ENCODE measurements at regions not wholly inside any gene's neighbourhood (a gene's known extent, or its start where the extent isn't known, plus 50 kb on each side); places are given as distances from the start of the nearest gene placed in this dataset.

DNA sequence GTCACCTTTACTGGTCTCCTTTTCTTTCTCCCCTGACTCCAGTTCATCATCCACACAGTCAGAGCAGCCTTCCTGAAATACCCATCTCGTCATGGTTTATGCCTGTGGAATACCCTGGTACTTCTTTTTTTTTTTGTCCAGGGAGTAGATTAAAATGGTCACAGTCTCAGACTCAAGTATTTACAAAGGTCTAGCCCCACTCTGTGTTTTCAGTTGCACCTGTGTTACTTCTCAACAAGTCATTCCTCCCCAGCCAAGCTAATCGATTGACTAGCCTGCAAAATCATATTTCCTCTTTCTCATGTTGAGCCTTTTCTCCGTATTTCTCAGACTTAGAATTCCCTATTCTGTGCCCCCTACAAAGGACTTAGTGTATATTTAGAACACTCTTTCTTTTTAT lies 155.2 kb upstream of the KCNN2 start:
- no peak for DNase-seq (ENCODE audit: low spot score)

DNA sequence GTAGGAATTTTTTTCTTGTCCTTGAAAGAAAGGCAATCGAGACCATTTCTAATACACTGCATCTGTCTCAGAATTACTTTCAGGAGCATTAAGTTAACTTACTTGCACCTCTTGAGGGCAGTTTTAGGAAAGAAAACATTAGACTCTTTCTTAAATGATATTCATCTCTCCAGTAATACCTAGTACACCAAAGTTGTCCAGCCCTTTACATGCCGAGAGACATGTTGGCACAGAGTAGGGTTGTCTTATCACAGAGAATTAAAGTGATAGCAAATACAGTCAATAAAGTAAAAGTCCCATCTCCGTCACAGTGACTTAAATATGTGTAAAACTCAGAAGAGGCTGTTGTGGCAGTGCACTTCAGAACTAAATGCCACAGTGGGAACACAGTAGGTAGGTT lies 154.3 kb upstream of the KCNN2 start:
- no peak for DNase-seq (ENCODE audit: low spot score)
- TF ChIP-seq, protein P1, sequence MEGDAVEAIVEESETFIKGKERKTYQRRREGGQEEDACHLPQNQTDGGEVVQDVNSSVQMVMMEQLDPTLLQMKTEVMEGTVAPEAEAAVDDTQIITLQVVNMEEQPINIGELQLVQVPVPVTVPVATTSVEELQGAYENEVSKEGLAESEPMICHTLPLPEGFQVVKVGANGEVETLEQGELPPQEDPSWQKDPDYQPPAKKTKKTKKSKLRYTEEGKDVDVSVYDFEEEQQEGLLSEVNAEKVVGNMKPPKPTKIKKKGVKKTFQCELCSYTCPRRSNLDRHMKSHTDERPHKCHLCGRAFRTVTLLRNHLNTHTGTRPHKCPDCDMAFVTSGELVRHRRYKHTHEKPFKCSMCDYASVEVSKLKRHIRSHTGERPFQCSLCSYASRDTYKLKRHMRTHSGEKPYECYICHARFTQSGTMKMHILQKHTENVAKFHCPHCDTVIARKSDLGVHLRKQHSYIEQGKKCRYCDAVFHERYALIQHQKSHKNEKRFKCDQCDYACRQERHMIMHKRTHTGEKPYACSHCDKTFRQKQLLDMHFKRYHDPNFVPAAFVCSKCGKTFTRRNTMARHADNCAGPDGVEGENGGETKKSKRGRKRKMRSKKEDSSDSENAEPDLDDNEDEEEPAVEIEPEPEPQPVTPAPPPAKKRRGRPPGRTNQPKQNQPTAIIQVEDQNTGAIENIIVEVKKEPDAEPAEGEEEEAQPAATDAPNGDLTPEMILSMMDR (IDR thresholded peaks at IDR 0.05; ENCODE audit: extremely low read depth, missing control alignments) = no peak

More for the DNA sequence above, 155.2 kb upstream of the KCNN2 start:
- TF ChIP-seq, protein P1 (IDR thresholded peaks at IDR 0.05; ENCODE audit: extremely low read depth, missing control alignments) = no peak

DNA sequence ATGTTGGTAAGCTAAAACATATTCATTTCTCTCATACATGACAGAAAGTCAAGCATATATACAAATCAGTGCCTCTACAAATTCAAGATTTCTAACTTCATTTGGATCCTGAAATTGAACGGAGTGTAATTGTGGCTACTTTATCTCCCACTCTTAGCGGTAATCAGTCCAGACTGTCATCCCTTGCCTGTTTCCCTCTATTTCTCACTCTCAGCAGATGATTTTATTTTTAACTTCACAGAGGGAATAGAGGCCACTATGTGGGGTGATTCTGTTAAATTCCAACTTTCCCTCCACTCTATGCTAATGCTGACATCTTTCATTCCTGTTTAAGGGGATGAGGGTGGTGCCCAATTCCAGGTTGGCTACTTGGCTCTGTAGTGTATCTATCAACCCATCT lies 153.8 kb upstream of the KCNN2 start:
- no peak for DNase-seq (ENCODE audit: low spot score)
- TF ChIP-seq, protein P1 (IDR thresholded peaks at IDR 0.05; ENCODE audit: extremely low read depth, missing control alignments) = no peak

DNA sequence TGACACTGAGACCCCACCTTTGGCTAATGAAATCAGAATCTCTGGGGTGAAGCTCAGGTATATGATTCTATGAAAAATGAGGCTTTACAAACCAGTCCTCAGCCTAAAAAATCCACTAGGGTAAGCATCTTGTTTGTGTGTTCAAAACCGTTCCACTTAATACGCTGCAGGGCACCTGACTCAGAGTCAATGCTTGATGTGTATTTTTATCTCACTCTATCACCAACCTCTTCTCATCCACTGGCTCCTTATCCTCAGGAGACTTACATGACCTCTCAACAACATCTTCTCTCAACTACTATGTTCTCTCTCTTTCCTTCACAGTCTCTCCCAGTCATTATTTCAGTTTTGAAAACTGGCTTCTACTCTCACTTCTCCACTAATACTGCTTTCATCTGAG lies 153.3 kb upstream of the KCNN2 start:
- TF ChIP-seq, protein P1 (IDR thresholded peaks at IDR 0.05; ENCODE audit: extremely low read depth, missing control alignments) = no peak
- no peak for DNase-seq (ENCODE audit: low spot score)

DNA sequence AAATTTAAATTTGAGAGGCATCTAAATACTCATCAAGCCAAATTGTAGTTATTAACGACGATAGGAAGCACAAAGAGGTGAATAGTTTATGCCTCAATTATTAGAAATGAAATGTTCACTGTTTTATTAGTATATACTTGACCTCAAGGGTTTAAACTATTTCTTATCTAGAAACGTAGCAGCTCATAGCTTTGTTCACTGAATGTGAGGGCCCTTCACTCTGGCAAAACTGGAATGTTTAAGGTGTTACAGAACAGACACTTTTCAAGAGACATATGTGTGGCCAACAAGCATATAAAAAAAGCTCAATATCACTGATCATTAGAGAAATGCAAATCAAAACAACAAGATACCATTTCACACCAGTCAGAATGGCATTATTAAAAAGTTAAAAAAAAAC lies 151.2 kb upstream of the KCNN2 start:
- DNase-seq (ENCODE audit: low spot score) = no peak
- TF ChIP-seq, protein P1 (IDR thresholded peaks at IDR 0.05; ENCODE audit: extremely low read depth, missing control alignments) = no peak

DNA sequence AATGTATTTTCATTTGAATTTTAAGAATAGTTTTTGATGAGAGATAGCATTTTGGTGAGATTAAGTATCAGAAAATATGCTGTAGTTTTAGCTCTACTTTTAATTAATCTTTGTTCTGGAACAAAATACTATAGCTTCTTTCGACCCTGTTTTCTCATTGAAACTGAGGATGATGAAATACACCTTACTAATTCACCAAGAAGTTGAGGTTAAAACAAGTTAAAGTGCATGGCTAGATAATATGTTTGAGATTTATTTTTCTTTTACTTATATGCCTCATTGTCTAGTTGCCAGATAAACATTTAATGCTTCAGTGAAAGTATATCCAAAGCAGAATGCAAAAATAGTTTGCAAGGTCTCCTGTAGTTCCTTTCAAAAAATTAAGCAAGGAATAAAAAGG lies 140.1 kb upstream of the KCNN2 start:
- TF ChIP-seq, protein P1 (IDR thresholded peaks at IDR 0.05; ENCODE audit: extremely low read depth, missing control alignments) = no peak
- no peak for DNase-seq (ENCODE audit: low spot score)

DNA sequence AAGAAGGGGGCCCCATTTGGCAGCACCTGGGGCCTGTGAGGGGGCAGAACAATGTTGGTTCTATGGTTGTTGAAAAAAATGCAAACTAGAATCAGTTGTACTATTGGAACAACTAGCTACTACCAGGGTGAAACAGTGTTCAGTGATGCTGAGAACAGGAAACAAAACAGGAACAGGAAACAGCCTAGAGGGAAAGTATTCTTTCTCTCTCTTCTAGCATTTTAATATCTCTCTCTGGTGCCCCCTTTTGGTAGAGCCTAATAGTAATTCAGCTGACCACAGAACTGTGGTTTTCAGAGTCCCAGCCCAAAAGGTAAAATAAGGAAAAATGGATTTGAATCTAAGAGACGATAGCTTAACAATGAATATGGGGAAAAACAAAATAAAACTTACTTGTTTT lies 138.0 kb upstream of the KCNN2 start:
- TF ChIP-seq, protein P1 (IDR thresholded peaks at IDR 0.05; ENCODE audit: extremely low read depth, missing control alignments) = peak; percentile 8
- DNase-seq (ENCODE audit: low spot score) = no peak

Data from GM20000 (cell line).